Small intestine (tissue), 7 donors: ENCODE measurements at regions not wholly inside any gene's neighbourhood (a gene's known extent, or its start where the extent isn't known, plus 50 kb on each side); places are given as distances from the start of the nearest gene placed in this dataset.

Experiments
- DNase-seq, 2 donors: peaks; one replicate each; pipeline versions ENCODE4 v3.0.0 to v3.0.0-alpha.2; 2013
- FAIRE-seq: peaks from 2 replicates; lab custom pipeline; 2012; peaks lifted over from hg19 to GRCh38; lab: Jason Lieb, UNC
- H3K27ac ChIP-seq, 3 donors: one replicate each; pipeline ENCODE4 v1.5.1; 2013; ENCODE audit warnings: low read length in 2 of 3, mild to moderate bottlenecking in 2 of 3, control low read depth in 1 of 3, inconsistent platforms in 1 of 3, low read depth in 1 of 3, moderate library complexity in 1 of 3
- H3K27me3 ChIP-seq, 3 donors: one replicate each; pipeline ENCODE4 v1.6.1; 2013; ENCODE audit warnings: low read length in 3 of 3, inconsistent platforms in 1 of 3; ENCODE audit not compliant: control insufficient read depth in 3 of 3, insufficient read depth in 3 of 3
- H3K36me3 ChIP-seq, 3 donors: one replicate each; pipeline ENCODE4 v1.6.1; 2013; ENCODE audit warnings: low read length in 3 of 3, inconsistent platforms in 1 of 3, low read depth in 1 of 3, mild to moderate bottlenecking in 1 of 3, moderate library complexity in 1 of 3; ENCODE audit not compliant: control insufficient read depth in 3 of 3, insufficient read depth in 2 of 3
- H3K4me1 ChIP-seq, 3 donors: one replicate each; pipeline ENCODE4 v1.6.1; 2013; ENCODE audit warnings: low read length in 2 of 3, inconsistent platforms in 1 of 3, low read depth in 1 of 3, mild to moderate bottlenecking in 1 of 3, moderate library complexity in 1 of 3; ENCODE audit not compliant: control insufficient read depth in 3 of 3, insufficient read depth in 2 of 3
- H3K4me3 ChIP-seq, 3 donors: one replicate each; pipeline ENCODE4 v1.5.1; 2013; ENCODE audit warnings: low read length in 3 of 3, control low read depth in 1 of 3, inconsistent platforms in 1 of 3, low read depth in 1 of 3, mild to moderate bottlenecking in 1 of 3, moderate library complexity in 1 of 3
- H3K9me3 ChIP-seq, 2 donors: one replicate each; pipeline ENCODE4 v1.6.1; 2013; ENCODE audit warnings: low read depth in 1 of 2, low read length in 1 of 2; ENCODE audit not compliant: control insufficient read depth in 2 of 2, insufficient read depth in 1 of 2
- WGBS, 3 donors: extraction: QIAGEN DNeasy Blood & Tissue Kit; methylation state at CpG; one replicate each; pipeline ENCODE4 v1.1.7; 2013; 5-methylcytosine and 5-hydroxymethylcytosine counted together
- donor health status: healthy with polysubstance abuse.
- donor health status: control.
- donor health status: control.
- donor health status: Bipolar disorder and iron deficiency.
- donor health status: healthy.

DNA sequence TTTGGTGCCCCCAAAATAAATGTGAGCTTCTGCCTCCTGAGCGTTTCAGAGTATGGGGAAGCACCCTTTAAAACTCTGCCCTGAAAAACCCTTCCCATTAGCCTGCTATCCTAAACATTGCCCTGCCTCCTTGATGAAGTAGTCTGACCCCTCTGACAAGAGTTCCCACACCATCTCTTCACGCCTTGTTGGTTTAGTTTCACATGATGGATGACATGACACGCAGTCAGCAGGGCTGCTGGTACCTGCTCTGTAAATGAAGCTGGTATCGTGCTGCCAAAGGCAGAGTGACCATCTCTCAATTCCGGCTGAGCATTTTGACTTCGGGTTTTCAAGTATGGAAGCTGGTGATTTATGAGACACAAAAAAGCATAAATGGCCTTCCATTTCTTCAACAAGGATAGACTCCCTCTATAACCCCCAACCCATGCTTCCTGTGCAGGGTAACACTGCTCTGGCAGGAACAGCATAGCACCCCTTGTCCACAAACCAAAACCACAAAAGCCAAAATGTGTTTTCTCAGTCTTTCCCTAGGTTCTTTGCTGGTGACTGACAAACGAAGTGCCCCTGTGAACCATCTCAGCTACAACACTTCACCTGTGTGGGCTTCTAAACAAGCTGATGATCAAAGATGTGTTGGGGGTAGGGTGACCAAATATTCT, 444.6 kb downstream of the NUF2 start:
- WGBS, 3 donors = 53 to 69% (median 58%) methylated on average over 7 of the region's 7 CpGs
- Histone ChIP-seq H3K4me3 (no peak overlapping the region), H3K4me1 (no peaks in the 10 kb centered on the region), H3K27ac (no peak overlapping the region), H3K27me3 (peaks cover 0 to 2% (median 0%) of the 10 kb centered on the region in 3 donors), H3K36me3 (no peaks in the 10 kb centered on the region), H3K9me3 (no peaks in the 10 kb centered on the region)
- DNase-seq (no peak), FAIRE-seq (no peak)

GRCh38 chr1:163768576-163768975, 446.8 kb downstream of the NUF2 start:
- 84 to 90% (median 88%) methylated on average over 5 of the region's 5 CpGs for WGBS, 3 donors

GRCh38 chr1:163770265-163770664, 448.5 kb downstream of the NUF2 start:
- Histone ChIP-seq H3K27ac (no peak overlapping the region), H3K27me3 (peaks cover 0 to 2% (median 0%) of the 10 kb centered on the region in 3 donors), H3K4me3 (no peak overlapping the region), H3K4me1 (no peaks in the 10 kb centered on the region), H3K9me3 (no peaks in the 10 kb centered on the region), H3K36me3 (no peaks in the 10 kb centered on the region)
- no peak for FAIRE-seq
- 52 to 57% (median 55%) methylated on average over 4 of the region's 4 CpGs for WGBS, 3 donors
- no peak for DNase-seq

More at GRCh38 chr1:163768576-163768975, 446.8 kb downstream of the NUF2 start:
- no peak for DNase-seq
- no peaks in the 10 kb centered on the region for H3K9me3 ChIP-seq
- H3K4me1 ChIP-seq = no peaks in the 10 kb centered on the region
- no peak for FAIRE-seq
- H3K27me3 ChIP-seq = peaks cover 0 to 2% (median 0%) of the 10 kb centered on the region in 3 donors
- no peaks in the 10 kb centered on the region for H3K36me3 ChIP-seq
- no peak overlapping the region for H3K27ac ChIP-seq
- H3K4me3 ChIP-seq = no peak overlapping the region

DNA sequence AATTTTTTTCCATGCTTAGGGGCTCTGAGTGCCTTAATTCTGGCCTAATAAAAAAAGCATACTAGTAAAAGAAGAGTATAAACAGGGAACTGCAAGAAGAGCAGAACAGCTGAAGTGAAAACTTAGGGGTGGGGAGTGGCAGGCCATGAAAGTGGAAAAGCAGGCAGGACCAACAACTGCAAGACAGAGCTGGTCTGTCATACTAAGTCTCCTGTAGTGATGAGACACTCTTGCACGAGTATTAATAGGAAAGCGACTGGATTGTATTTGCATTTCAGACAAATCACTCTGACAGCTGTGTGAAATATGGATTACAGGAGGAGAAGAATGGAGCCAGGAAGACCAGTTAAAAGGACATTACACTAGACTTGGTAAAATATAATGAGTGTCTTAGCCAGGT, 449.9 kb downstream of the NUF2 start:
- Histone ChIP-seq H3K4me3 (no peak overlapping the region), H3K36me3 (no peaks in the 10 kb centered on the region), H3K27me3 (peaks cover 0 to 2% (median 0%) of the 10 kb centered on the region in 3 donors), H3K27ac (no peak overlapping the region), H3K4me1 (no peaks in the 10 kb centered on the region), H3K9me3 (no peaks in the 10 kb centered on the region)
- DNase-seq (no peak), FAIRE-seq (no peak)
- WGBS, 3 donors = 62 to 79% (median 68%) methylated on average over 2 of the region's 2 CpGs

GRCh38 chr1:163772246-163772645, 450.5 kb downstream of the NUF2 start:
- Histone ChIP-seq H3K4me3 (no peak overlapping the region), H3K27me3 (peaks cover 0 to 2% (median 0%) of the 10 kb centered on the region in 3 donors), H3K36me3 (no peaks in the 10 kb centered on the region), H3K4me1 (no peaks in the 10 kb centered on the region), H3K27ac (no peak overlapping the region), H3K9me3 (no peaks in the 10 kb centered on the region)
- FAIRE-seq (no peak), DNase-seq (no peak)
- 83 to 94% (median 86%) methylated on average over 1 of the region's 1 CpG for WGBS, 3 donors

GRCh38 chr1:163773396-163773795, 451.6 kb downstream of the NUF2 start:
- Histone ChIP-seq H3K4me1 (no peaks in the 10 kb centered on the region), H3K4me3 (no peak overlapping the region), H3K27me3 (peaks cover 0 to 2% (median 0%) of the 10 kb centered on the region in 3 donors), H3K36me3 (no peaks in the 10 kb centered on the region), H3K9me3 (no peaks in the 10 kb centered on the region), H3K27ac (no peak overlapping the region)
- WGBS, 3 donors = 87 to 96% (median 88%) methylated on average over 2 of the region's 2 CpGs
- DNase-seq (no peak), FAIRE-seq (no peak)

DNA sequence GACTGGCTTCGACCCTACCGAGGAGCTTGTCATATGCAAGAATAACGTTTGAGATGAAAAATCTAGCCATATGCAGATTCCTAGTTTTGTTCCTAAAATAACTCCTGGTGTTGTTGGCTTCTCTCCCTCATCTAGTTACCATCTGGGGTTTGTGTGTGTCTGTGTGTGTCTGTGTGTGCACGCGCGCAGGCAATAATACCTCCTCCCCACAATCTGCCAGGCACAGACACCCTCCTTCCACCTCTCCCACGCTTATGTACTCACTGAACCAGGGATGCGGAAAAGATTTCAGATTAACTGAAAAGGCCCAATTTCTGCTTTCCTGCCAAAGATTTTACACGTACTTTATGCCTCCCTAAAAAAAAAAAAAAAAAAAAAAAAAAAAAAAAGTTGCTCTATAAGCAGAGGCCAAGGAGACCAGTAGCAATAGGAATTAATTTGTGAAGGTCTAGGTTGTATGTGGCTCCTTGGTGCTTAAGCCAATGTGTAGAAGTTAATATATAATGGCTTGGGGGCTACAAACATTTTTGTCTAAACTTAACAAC, 452.7 kb downstream of the NUF2 start:
- no peak overlapping the region for H3K4me3 ChIP-seq
- no peak overlapping the region for H3K27ac ChIP-seq
- peaks cover 0 to under 1% (median 0%) of the 10 kb centered on the region in 3 donors for H3K27me3 ChIP-seq
- no peak for DNase-seq
- no peaks in the 10 kb centered on the region for H3K36me3 ChIP-seq
- 87 to 91% (median 90%) methylated on average over 9 of the region's 9 CpGs for WGBS, 3 donors
- FAIRE-seq = no peak
- H3K9me3 ChIP-seq = no peaks in the 10 kb centered on the region
- no peaks in the 10 kb centered on the region for H3K4me1 ChIP-seq

DNA sequence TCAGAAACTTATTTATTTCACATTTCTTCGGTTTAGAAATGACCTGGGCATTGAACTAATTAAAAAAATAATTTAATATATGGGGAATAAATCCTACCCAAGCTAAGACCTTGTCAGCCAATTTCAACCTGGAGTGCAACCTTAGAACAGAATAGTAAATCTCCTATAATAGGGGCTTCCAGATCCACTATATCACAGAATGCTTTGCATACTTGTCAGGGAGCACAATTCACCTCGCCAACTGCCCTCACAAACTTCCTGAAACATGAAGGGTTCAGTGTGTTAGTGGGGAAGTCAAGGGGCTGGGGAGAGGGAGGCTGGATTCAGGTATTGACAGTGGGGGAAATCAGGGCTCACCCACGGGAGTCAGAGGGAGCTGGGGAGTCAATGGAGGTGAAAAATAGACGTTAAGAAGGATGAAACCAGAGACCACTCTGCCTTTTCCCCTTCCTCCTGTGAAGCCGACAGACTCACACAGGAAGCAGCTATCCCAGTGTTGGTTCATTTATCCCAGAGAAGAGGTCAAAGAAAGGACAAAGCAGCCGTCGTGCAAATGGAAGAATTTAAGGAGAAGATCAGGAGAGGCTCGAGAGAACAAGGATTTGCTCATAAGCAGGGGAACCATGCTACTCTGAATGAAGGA, 453.3 kb downstream of the NUF2 start:
- WGBS, 3 donors = 43 to 62% (median 62%) methylated on average over 7 to 8 of the region's 8 CpGs
- DNase-seq = no peak
- Histone ChIP-seq H3K9me3 (no peaks in the 10 kb centered on the region), H3K4me3 (no peak overlapping the region), H3K27me3 (no peaks in the 10 kb centered on the region), H3K4me1 (no peaks in the 10 kb centered on the region), H3K27ac (no peak overlapping the region), H3K36me3 (no peaks in the 10 kb centered on the region)
- no peak for FAIRE-seq
